Activated CD4-positive, alpha-beta T cell treated with anti-CD3 and anti-CD28 coated beads for 36 hours (primary cell): ENCODE measurements at regions not wholly inside any gene's neighbourhood (a gene's known extent, or its start where the extent isn't known, plus 50 kb on each side); places are given as distances from the start of the nearest gene placed in this dataset.

ENCODE experiments used
- ATAC-seq: fragments of 200-7000 bp; cut with Tn5 transposase; one replicate; pipeline ENCODE4 v1.10.0; 2021; ENCODE audit warnings: mild to moderate bottlenecking, moderate library complexity
- CTCF ChIA-PET: fragments of 350-600 bp; sonication (Branson Sonifier 250); formaldehyde crosslinking; loops from one replicate; lab custom pipeline; 2021; ENCODE audit warnings: antibody characterized with exemption; lab: Charles Lee
- POLR2A ChIA-PET: fragments of 350-600 bp; sonication (Branson Sonifier 250); formaldehyde crosslinking; loops from one replicate; lab custom pipeline; 2021; ENCODE audit warnings: antibody characterized with exemption, inconsistent platforms; lab: Charles Lee
- DNase-seq: peaks from one replicate; pipeline ENCODE4 v3.0.0-alpha.2; 2020
- H3K27ac Mint-ChIP-seq: one replicate; pipeline ENCODE4 v1.8.0; 2021; ENCODE audit warnings: mixed read lengths
- H3K27me3 Mint-ChIP-seq: one replicate; pipeline ENCODE4 v1.8.0; 2021; ENCODE audit warnings: mixed read lengths
- H3K36me3 Mint-ChIP-seq: one replicate; pipeline ENCODE4 v1.8.0; 2021; ENCODE audit warnings: low read depth, mixed read lengths
- H3K4me1 Mint-ChIP-seq: one replicate; pipeline ENCODE4 v1.8.0; 2021; ENCODE audit warnings: mixed read lengths
- H3K4me3 Mint-ChIP-seq: one replicate; pipeline ENCODE4 v1.8.0; 2021; ENCODE audit warnings: mild to moderate bottlenecking, moderate library complexity, mixed read lengths
- H3K9me3 Mint-ChIP-seq: one replicate; pipeline ENCODE4 v1.8.0; 2021; ENCODE audit warnings: low read depth, mixed read lengths
- intact Hi-C, 2 experiments: fragments of 100-400 bp; cut with DNase I in 1 of 2; cut with micrococcal nuclease in 1 of 2; formaldehyde crosslinking; loops; one replicate each; pipeline versions ENCODE4 v1.14.2 to v1.15.1; 2022 to 2024; cut with DNase I, micrococcal nuclease

DNA sequence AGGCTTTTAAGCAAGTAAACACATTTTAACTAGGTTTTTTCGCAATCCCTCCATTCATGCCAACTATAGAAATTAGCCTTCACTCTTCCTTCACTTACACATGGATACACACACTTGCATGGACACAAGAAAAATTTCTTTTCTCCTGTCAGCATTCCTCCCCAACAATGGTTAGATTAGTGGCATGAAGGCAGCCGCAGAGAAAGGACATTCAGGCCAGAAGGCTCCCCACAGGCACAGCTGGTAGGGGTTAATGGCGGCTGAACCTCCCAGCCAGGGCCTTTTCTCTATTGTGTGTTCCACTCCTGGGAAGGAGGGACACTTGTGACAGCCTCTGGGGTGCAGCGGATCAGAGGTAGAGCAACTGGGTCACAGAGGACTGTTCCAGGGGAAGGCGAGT, 255.0 kb upstream of the SP8 start:
- CTCF ChIA-PET = no interaction called here
- no peak for DNase-seq
- POLR2A ChIA-PET = no interaction called here
- H3K27ac Mint-ChIP-seq = no peak overlapping the region
- H3K9me3 Mint-ChIP-seq = no peaks in the 10 kb centered on the region
- intact Hi-C loops = no loop called here
- peaks cover 13% of the 10 kb centered on the region for H3K27me3 Mint-ChIP-seq
- no peak for ATAC-seq
- H3K4me3 Mint-ChIP-seq = no peak overlapping the region
- H3K4me1 Mint-ChIP-seq = no peaks in the 10 kb centered on the region
- no peaks in the 10 kb centered on the region for H3K36me3 Mint-ChIP-seq

DNA sequence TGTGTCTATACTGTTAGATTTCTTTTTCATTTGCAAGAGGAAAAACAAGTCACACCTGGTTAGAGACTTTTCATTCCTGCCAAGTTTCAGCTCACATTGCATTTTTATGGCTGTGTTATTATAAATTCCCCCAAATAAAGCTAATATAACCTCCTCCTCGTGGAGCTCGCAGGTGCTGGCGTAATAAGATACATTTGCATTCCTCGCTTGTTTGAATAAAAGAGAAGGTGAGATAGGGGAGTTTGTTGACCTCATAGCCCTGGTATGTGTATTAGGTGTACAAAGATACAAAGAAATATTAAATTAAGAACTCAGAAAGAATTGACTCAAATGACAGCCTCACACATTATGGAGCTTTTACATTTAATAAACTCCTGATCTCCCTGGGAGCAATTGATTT, 257.7 kb upstream of the SP8 start:
- ATAC-seq = no peak
- H3K27me3 Mint-ChIP-seq = peaks cover 11% of the 10 kb centered on the region

DNA sequence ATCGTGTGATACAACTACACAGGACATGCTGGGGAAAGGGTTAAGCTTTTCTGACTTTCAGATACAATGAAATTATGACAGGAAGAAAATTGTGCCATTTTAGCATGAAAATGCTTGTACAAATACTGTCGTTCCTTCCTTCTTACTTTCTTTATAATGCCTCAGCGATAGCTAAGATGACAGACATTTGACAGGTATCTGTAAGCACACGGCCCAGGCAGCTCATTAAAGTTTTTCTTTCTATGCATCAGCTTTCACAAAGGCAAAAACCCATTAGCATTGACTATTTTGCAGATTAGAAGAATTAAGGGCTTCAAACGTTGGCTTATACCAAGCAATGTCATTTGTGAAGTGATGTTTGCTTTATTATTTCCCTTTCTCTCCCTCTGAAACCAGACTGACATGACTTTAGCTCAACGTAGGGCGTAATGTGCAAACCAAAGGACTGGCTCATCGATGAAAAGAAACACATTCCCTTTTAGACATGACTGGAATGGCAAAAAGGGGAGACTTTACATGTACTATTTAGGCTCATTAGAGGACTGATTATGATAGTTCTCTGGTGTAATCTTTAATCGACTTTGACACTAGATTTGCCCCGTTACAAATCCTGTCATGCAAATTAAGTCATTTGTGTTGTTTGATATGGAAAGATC, 258.4 kb upstream of the SP8 start:
- Mint-ChIP-seq H3K27me3 (peaks cover 7% of the 10 kb centered on the region), H3K9me3 (no peaks in the 10 kb centered on the region), H3K4me1 (no peaks in the 10 kb centered on the region), H3K27ac (no peak overlapping the region), H3K36me3 (no peaks in the 10 kb centered on the region), H3K4me3 (no peak overlapping the region)
- ChIA-PET CTCF (no interaction called here), POLR2A (no interaction called here)
- no peak for DNase-seq
- intact Hi-C loops = no loop called here
- no peak for ATAC-seq

More for the DNA sequence above, 257.7 kb upstream of the SP8 start:
- Mint-ChIP-seq H3K4me1 (no peaks in the 10 kb centered on the region), H3K9me3 (no peaks in the 10 kb centered on the region), H3K36me3 (no peaks in the 10 kb centered on the region), H3K27ac (no peak overlapping the region), H3K4me3 (no peak overlapping the region)
- ChIA-PET POLR2A (no interaction called here), CTCF (no interaction called here)
- intact Hi-C loops = no loop called here
- no peak for DNase-seq

DNA sequence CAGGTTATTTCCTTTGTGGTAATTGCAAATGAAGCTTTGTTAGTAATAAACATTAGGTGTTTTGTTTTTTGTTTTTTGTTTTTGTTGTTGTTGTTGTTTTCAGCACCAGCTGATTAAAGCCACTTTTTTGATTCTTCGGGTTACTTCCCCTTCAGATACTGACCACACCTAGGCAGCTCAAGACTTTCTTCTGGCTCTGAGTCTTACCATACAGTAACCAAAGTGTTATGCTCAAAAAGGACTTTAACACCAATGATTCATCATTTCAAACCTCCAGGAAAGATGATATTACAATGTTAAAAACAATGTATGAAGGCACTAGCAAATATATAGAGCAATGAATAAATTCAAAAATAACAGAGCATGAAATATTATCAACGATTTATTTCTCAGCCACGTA, 265.2 kb upstream of the SP8 start:
- Mint-ChIP-seq H3K4me1 (no peaks in the 10 kb centered on the region), H3K27me3 (no peaks in the 10 kb centered on the region), H3K36me3 (no peaks in the 10 kb centered on the region), H3K9me3 (no peaks in the 10 kb centered on the region), H3K27ac (no peak overlapping the region), H3K4me3 (no peak overlapping the region)
- no peak for DNase-seq
- POLR2A ChIA-PET = no interaction called here
- intact Hi-C loops = no loop called here
- CTCF ChIA-PET = interaction anchor here (0.6 kb wide), 1 partner anchor 271 kb away, joined by 6 read pairs; no protein-coding TSS in a partner anchor
- no peak for ATAC-seq

DNA sequence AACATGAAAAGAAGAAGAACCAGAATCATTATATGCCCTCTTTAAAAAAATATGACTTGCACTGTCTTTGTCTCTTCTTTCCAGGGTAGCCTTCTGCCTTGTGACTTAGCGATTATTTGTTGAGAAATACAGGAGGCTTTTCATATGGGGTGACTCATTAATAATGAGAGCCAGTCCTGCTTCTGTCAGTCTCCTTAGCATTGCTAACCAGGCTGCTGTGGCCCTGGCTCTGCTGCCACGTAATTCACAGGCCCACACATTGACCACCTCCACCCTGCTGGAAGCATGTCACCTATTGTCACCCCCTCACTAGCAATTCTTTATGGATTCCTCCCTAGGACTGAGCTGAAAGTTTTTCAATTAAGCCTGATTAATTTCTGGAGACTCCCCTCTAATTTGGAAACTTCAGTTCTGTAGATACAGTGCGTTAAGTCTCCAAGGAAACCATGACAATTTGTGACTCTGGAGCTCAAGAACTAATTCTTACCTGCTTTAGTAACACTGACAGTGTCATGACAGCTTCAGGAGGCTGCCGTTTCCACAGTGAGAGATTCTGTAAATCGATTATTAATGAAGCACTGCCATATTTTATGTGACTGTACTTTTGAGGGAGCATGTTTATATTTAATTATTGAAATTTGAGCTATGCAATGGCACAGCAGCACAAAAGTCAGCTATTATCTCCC, 267.9 kb upstream of the SP8 start:
- Mint-ChIP-seq H3K27me3 (peaks cover 5% of the 10 kb centered on the region), H3K4me3 (no peak overlapping the region), H3K36me3 (no peaks in the 10 kb centered on the region), H3K4me1 (no peaks in the 10 kb centered on the region), H3K27ac (no peak overlapping the region), H3K9me3 (no peaks in the 10 kb centered on the region)
- ChIA-PET POLR2A (no interaction called here), CTCF (no interaction called here)
- DNase-seq = no peak
- intact Hi-C loops = no loop called here
- no peak for ATAC-seq

DNA sequence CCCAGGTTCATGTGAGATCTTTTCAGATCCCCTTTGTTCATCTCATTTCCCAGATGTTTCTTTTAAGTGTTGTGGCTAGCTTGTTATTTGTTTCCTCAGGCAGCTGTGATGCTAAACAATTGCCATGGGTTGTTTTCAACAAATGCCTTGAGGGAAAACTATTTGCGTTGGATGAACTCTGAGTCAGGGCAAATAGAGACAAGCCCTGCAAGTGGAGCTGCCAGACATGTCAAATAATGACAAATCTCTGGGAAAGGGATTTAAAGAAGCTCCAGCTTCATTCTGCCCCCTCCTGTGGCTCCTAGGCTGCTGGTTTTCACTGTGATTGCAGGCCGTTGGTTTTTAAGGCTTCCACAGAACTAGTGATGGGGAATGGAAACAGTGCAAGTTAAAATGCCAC, 272.4 kb upstream of the SP8 start:
- ChIA-PET POLR2A (no interaction called here), CTCF (interaction anchor here (1.8 kb wide), 1 partner anchor 10 kb away, joined by 5 read pairs; no protein-coding TSS in a partner anchor)
- DNase-seq (no peak), ATAC-seq (no peak)
- no peak overlapping the region for H3K27ac Mint-ChIP-seq
- no peaks in the 10 kb centered on the region for H3K9me3 Mint-ChIP-seq
- peaks cover 7% of the 10 kb centered on the region for H3K27me3 Mint-ChIP-seq
- no peaks in the 10 kb centered on the region for H3K4me1 Mint-ChIP-seq
- H3K4me3 Mint-ChIP-seq = no peak overlapping the region
- intact Hi-C loops = no loop called here
- H3K36me3 Mint-ChIP-seq = no peaks in the 10 kb centered on the region

DNA sequence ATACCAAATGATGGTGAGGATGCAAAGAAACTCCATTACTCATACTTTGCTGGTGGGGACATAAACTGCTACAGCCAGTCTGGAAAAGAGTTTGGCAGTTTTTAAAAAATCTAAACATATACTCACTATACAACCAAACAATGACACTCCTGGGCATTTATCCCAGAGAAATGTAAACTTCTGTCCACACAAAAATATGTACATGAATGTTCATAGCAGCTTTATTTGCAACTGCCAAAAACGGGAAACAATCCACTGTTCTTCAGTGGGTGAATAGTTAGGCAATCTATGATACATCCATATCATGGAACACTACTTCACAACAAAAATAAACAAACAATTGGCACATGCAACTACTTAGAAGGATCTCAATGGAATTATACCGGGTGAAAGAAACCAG, 276.4 kb upstream of the SP8 start:
- Mint-ChIP-seq H3K27ac (no peak overlapping the region), H3K4me1 (no peaks in the 10 kb centered on the region), H3K36me3 (no peaks in the 10 kb centered on the region), H3K9me3 (no peaks in the 10 kb centered on the region), H3K4me3 (no peak overlapping the region), H3K27me3 (peaks cover 7% of the 10 kb centered on the region)
- ChIA-PET CTCF (no interaction called here), POLR2A (no interaction called here)
- DNase-seq (no peak), ATAC-seq (no peak)
- intact Hi-C loops = no loop called here

DNA sequence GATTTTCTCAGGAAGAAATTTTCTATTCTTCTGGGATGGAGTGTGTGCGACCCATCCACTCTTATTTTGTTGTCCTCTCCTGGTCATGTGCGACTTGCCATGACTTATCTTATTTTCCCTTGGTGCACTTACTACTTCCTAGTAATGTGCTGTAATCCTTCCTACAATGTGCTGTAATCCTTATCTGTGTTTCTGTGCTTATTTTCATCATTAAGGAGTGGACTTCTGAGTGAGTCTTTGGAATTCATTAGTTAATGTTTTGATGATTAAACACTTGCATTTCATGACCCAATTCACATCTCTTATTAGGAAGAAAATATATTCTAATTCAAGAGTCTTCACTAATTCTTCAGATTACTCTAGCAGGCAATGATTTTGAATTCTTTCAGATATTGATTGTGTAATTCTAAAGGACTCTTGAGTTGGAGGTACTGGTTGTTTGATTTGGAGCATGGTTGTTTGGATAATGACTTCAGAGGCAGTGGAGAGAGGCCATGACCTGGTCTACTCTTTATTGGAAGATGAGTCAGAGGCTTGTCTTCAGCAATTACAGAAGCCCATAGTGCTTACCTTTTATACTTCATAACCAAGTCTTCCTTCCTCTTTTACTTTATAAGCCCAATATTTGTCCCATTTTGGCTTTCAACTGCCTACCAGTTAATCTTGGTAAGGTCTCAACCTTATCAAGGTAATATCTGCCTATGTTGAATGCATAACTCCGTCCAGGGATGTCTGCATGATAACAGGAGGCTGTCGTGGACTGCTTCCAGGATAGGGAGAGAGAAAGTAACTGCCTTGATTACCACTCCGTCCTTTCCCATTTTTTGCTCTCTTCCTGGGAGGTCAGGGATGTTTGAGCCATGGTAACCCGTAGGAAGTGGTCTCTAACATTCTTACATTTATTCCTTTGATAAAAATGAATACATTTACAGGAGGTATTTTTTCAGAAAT, 278.3 kb upstream of the SP8 start:
- intact Hi-C loops = no loop called here
- ChIA-PET CTCF (no interaction called here), POLR2A (no interaction called here)
- H3K36me3 Mint-ChIP-seq = no peaks in the 10 kb centered on the region
- no peaks in the 10 kb centered on the region for H3K9me3 Mint-ChIP-seq
- peaks cover 4% of the 10 kb centered on the region for H3K27me3 Mint-ChIP-seq
- DNase-seq = no peak
- H3K4me3 Mint-ChIP-seq = no peak overlapping the region
- no peaks in the 10 kb centered on the region for H3K4me1 Mint-ChIP-seq
- H3K27ac Mint-ChIP-seq = no peak overlapping the region
- ATAC-seq = no peak

DNA sequence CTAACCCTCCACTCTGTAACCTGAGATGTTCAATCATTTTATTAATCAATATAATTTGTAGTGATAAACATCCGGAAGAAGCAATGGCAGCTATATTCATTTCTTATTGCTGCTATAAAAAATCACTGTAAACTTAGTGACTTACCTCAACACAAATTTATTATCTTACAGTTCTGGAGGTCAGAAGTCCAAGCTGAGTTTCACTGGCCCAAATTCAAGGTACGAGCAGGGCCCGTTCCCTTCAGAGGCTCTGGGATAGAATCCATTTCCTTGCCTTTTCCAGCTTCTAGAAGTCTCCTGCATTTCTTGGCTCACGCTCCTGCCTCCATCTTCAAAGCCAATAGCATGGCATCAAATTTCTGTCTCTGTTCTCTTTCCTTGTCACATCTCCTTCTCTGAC, 279.5 kb upstream of the SP8 start:
- Mint-ChIP-seq H3K4me3 (no peak overlapping the region), H3K9me3 (no peaks in the 10 kb centered on the region), H3K27me3 (peaks cover 8% of the 10 kb centered on the region), H3K4me1 (no peaks in the 10 kb centered on the region), H3K36me3 (no peaks in the 10 kb centered on the region), H3K27ac (no peak overlapping the region)
- ChIA-PET CTCF (interaction anchor here (0.6 kb wide), 1 partner anchor 9 kb away, joined by 3 read pairs; no protein-coding TSS in a partner anchor), POLR2A (no interaction called here)
- ATAC-seq (no peak), DNase-seq (no peak)
- intact Hi-C loops = no loop called here

DNA sequence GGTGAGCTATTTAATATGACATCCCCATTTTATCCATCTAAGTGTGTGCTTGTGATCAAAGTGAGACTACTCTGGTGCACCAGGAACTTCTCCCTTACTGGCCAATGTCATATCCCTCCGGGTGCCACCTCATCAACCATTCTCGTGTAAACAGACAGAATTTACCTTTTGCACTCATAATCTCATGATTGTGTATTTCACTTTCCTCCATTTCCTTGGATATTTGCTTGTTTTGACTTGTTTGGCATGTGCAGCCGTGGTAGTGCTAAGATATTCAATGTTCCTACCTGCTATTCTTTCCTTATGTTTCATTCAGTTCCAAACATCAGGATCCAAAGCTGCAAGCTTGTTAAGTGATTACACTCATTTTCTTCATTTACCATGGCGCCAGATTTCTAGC, 280.5 kb upstream of the SP8 start:
- H3K4me3 Mint-ChIP-seq = no peak overlapping the region
- no peaks in the 10 kb centered on the region for H3K4me1 Mint-ChIP-seq
- ATAC-seq (no peak), DNase-seq (no peak)
- ChIA-PET CTCF (no interaction called here), POLR2A (no interaction called here)
- peaks cover 8% of the 10 kb centered on the region for H3K27me3 Mint-ChIP-seq
- no peak overlapping the region for H3K27ac Mint-ChIP-seq
- intact Hi-C loops = no loop called here
- H3K36me3 Mint-ChIP-seq = no peaks in the 10 kb centered on the region
- H3K9me3 Mint-ChIP-seq = no peaks in the 10 kb centered on the region

DNA sequence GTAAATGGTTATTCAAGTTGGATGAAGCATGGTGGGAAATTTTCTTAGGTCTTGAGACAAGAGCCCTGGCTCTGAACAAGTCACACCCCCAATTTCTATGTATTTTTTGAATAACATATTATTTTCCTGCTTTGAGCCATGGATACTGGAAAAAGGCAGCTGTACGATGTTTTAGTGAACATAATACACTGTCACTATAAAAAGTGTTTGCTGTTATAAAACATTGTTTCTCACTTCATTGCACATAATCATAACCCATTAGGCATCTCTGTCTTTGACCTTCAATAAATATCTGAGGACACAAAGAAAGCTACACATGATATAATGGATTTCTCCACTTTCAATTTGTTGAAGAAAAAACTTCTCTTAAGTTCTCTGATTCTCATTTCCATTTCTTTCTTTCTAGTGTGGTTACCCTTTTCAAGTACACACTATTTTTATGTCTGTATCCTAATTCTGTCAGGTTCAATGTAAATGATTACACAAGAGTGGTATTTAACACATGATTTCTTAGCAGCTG, 283.9 kb upstream of the SP8 start:
- ChIA-PET CTCF (no interaction called here), POLR2A (no interaction called here)
- Mint-ChIP-seq H3K9me3 (no peaks in the 10 kb centered on the region), H3K27me3 (peaks cover 7% of the 10 kb centered on the region), H3K36me3 (no peaks in the 10 kb centered on the region), H3K27ac (no peak overlapping the region), H3K4me1 (no peaks in the 10 kb centered on the region), H3K4me3 (no peak overlapping the region)
- intact Hi-C loops = no loop called here
- DNase-seq (no peak), ATAC-seq (no peak)
